ENCODE measurements at regions not wholly inside any gene's neighbourhood (a gene's known extent, or its start where the extent isn't known, plus 50 kb on each side); places are given as distances from the start of the nearest gene placed in this dataset.

DNA sequence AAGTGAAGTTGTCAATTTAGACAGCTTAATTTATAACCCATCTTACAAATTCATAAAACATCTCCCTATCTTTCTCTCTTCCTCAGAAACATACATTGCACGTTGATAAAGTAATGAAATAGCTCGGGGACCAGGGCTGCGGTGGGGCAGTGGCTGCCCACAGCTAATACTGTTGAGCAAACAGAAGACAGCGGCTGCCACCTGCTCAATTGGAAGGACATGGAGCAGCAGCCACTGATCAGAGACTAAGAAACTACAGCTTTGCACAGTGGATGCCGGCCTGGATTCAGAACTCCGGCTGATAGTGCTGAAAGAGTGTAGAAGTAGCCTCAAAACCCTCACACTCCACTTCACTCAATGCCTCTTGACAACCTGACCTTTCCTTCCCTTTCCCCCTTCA lies 157.9 kb upstream of the PDE10A start:
- Histone ChIP-seq H3K9me3 (ENCODE audit: control insufficient read depth in 2 of 2, low read length in 2 of 2) (no peaks in the 10 kb centered on the region), H3K36me3 (ENCODE audit: control insufficient read depth in 2 of 2, insufficient read depth in 2 of 2, low read length in 2 of 2) (no peaks in the 10 kb centered on the region), H3K27me3 (ENCODE audit: control insufficient read depth in 2 of 2, insufficient read depth in 2 of 2, low read length in 2 of 2) (peaks cover 13 to 14% of the 10 kb centered on the region in 2 donors), H3K9ac (ENCODE audit: low read depth in 1 of 2, low read length in 2 of 2) (no peak overlapping the region), H3K4me1 (ENCODE audit: control insufficient read depth in 2 of 2, insufficient read depth in 2 of 2, low read length in 2 of 2) (no peaks in the 10 kb centered on the region), H3K4me3 (ENCODE audit: low read length in 2 of 2) (no peak overlapping the region), H3K27ac (ENCODE audit: low read depth in 2 of 2, low read length in 2 of 2) (no peak overlapping the region)

DNA sequence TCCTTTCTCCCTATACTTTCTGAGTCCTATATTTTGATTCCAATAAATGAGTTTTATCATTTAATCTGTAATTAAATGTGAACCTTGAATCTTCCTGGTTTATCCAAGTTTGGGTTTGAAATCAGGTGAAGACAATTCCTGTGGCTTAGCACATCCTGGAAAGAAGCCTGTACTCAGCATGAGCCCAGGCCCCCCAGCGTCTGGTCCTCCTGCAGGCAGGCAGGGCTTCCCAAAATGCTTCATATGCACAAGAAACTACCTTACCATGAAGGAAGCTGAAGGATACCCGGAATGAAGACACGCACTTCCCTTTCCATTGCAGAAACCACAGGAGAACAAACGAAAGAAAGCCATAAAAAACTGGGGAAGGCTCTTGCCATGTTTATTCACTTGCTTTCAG lies 157.4 kb upstream of the PDE10A start:
- H3K27ac ChIP-seq (ENCODE audit: low read depth in 2 of 2, low read length in 2 of 2) = no peak overlapping the region
- no peaks in the 10 kb centered on the region for H3K36me3 ChIP-seq (ENCODE audit: control insufficient read depth in 2 of 2, insufficient read depth in 2 of 2, low read length in 2 of 2)
- H3K27me3 ChIP-seq (ENCODE audit: control insufficient read depth in 2 of 2, insufficient read depth in 2 of 2, low read length in 2 of 2) = peaks cover 13 to 14% of the 10 kb centered on the region in 2 donors
- no peaks in the 10 kb centered on the region for H3K4me1 ChIP-seq (ENCODE audit: control insufficient read depth in 2 of 2, insufficient read depth in 2 of 2, low read length in 2 of 2)
- no peak overlapping the region for H3K4me3 ChIP-seq (ENCODE audit: low read length in 2 of 2)
- no peaks in the 10 kb centered on the region for H3K9me3 ChIP-seq (ENCODE audit: control insufficient read depth in 2 of 2, low read length in 2 of 2)
- H3K9ac ChIP-seq (ENCODE audit: low read depth in 1 of 2, low read length in 2 of 2) = no peak overlapping the region

DNA sequence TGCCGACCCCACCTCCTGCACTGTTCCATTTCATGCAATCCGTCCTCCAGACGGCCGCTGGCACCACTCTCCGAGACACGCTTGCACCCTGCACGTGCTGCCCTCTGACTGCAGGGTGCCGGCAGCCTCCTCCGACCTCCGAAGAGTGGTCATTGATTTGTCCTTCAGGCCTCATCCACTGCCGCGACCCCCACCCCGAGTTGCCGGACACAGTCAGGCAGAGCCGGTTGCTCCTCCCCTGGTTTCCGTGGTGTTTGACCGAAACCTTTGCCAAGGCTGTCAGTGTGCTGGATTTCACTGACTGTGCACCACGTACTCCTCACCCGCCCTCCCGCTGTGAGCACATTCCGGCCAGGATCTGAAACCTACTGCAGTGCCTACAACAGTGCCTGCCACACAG lies 156.4 kb upstream of the PDE10A start:
- Histone ChIP-seq H3K27ac (ENCODE audit: low read depth in 2 of 2, low read length in 2 of 2) (no peak overlapping the region), H3K9ac (ENCODE audit: low read depth in 1 of 2, low read length in 2 of 2) (no peak overlapping the region), H3K27me3 (ENCODE audit: control insufficient read depth in 2 of 2, insufficient read depth in 2 of 2, low read length in 2 of 2) (peaks cover 13 to 14% of the 10 kb centered on the region in 2 donors), H3K4me1 (ENCODE audit: control insufficient read depth in 2 of 2, insufficient read depth in 2 of 2, low read length in 2 of 2) (no peaks in the 10 kb centered on the region), H3K4me3 (ENCODE audit: low read length in 2 of 2) (no peak overlapping the region), H3K36me3 (ENCODE audit: control insufficient read depth in 2 of 2, insufficient read depth in 2 of 2, low read length in 2 of 2) (no peaks in the 10 kb centered on the region), H3K9me3 (ENCODE audit: control insufficient read depth in 2 of 2, low read length in 2 of 2) (no peaks in the 10 kb centered on the region)

GRCh38 chr6:165818200-165818599 lies 155.2 kb upstream of the PDE10A start:
- Histone ChIP-seq H3K27ac (ENCODE audit: low read depth in 2 of 2, low read length in 2 of 2) (no peak overlapping the region), H3K4me3 (ENCODE audit: low read length in 2 of 2) (no peak overlapping the region), H3K27me3 (ENCODE audit: control insufficient read depth in 2 of 2, insufficient read depth in 2 of 2, low read length in 2 of 2) (peaks cover 13 to 14% of the 10 kb centered on the region in 2 donors), H3K9ac (ENCODE audit: low read depth in 1 of 2, low read length in 2 of 2) (no peak overlapping the region), H3K9me3 (ENCODE audit: control insufficient read depth in 2 of 2, low read length in 2 of 2) (no peaks in the 10 kb centered on the region), H3K4me1 (ENCODE audit: control insufficient read depth in 2 of 2, insufficient read depth in 2 of 2, low read length in 2 of 2) (no peaks in the 10 kb centered on the region), H3K36me3 (ENCODE audit: control insufficient read depth in 2 of 2, insufficient read depth in 2 of 2, low read length in 2 of 2) (no peaks in the 10 kb centered on the region)

DNA sequence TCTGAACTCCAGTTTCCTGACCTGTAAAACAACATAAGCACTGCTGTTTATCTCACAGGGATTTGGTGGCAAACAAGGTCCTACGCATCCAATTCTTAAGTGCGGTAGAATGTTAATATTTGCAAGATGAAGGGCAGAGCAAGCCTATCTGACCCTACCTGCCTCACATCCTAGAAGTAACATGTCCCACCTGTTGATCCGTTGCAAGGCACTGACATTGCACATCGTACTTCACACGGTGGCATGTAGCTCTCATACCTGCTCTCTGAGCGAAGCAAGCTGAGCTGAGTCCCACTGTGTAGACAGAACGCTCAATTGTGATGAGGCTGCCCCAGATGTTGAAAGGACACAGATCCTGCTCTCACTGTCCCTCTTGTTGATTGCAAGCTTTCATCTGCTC lies 154.7 kb upstream of the PDE10A start:
- H3K9me3 ChIP-seq (ENCODE audit: control insufficient read depth in 2 of 2, low read length in 2 of 2) = no peaks in the 10 kb centered on the region
- H3K4me1 ChIP-seq (ENCODE audit: control insufficient read depth in 2 of 2, insufficient read depth in 2 of 2, low read length in 2 of 2) = no peaks in the 10 kb centered on the region
- H3K36me3 ChIP-seq (ENCODE audit: control insufficient read depth in 2 of 2, insufficient read depth in 2 of 2, low read length in 2 of 2) = no peaks in the 10 kb centered on the region
- no peak overlapping the region for H3K9ac ChIP-seq (ENCODE audit: low read depth in 1 of 2, low read length in 2 of 2)
- no peak overlapping the region for H3K27ac ChIP-seq (ENCODE audit: low read depth in 2 of 2, low read length in 2 of 2)
- peaks cover 13 to 14% of the 10 kb centered on the region in 2 donors for H3K27me3 ChIP-seq (ENCODE audit: control insufficient read depth in 2 of 2, insufficient read depth in 2 of 2, low read length in 2 of 2)
- no peak overlapping the region for H3K4me3 ChIP-seq (ENCODE audit: low read length in 2 of 2)

GRCh38 chr6:165817148-165817547 lies 154.1 kb upstream of the PDE10A start:
- no peaks in the 10 kb centered on the region for H3K36me3 ChIP-seq (ENCODE audit: control insufficient read depth in 2 of 2, insufficient read depth in 2 of 2, low read length in 2 of 2)
- no peak overlapping the region for H3K9ac ChIP-seq (ENCODE audit: low read depth in 1 of 2, low read length in 2 of 2)
- peaks cover 13 to 14% of the 10 kb centered on the region in 2 donors for H3K27me3 ChIP-seq (ENCODE audit: control insufficient read depth in 2 of 2, insufficient read depth in 2 of 2, low read length in 2 of 2)
- no peak overlapping the region for H3K4me3 ChIP-seq (ENCODE audit: low read length in 2 of 2)
- no peaks in the 10 kb centered on the region for H3K4me1 ChIP-seq (ENCODE audit: control insufficient read depth in 2 of 2, insufficient read depth in 2 of 2, low read length in 2 of 2)
- no peak overlapping the region for H3K27ac ChIP-seq (ENCODE audit: low read depth in 2 of 2, low read length in 2 of 2)
- no peaks in the 10 kb centered on the region for H3K9me3 ChIP-seq (ENCODE audit: control insufficient read depth in 2 of 2, low read length in 2 of 2)

- Histone ChIP-seq H3K9ac (ENCODE audit: low read depth in 1 of 2, low read length in 2 of 2) (no peak overlapping the region), H3K9me3 (ENCODE audit: control insufficient read depth in 2 of 2, low read length in 2 of 2) (no peaks in the 10 kb centered on the region), H3K27me3 (ENCODE audit: control insufficient read depth in 2 of 2, insufficient read depth in 2 of 2, low read length in 2 of 2) (peaks cover 13 to 14% of the 10 kb centered on the region in 2 donors), H3K4me1 (ENCODE audit: control insufficient read depth in 2 of 2, insufficient read depth in 2 of 2, low read length in 2 of 2) (no peaks in the 10 kb centered on the region), H3K4me3 (ENCODE audit: low read length in 2 of 2) (no peak overlapping the region), H3K36me3 (ENCODE audit: control insufficient read depth in 2 of 2, insufficient read depth in 2 of 2, low read length in 2 of 2) (no peaks in the 10 kb centered on the region), H3K27ac (ENCODE audit: low read depth in 2 of 2, low read length in 2 of 2) (no peak overlapping the region)
Measured at GRCh38 chr6:165814679-165815078, 151.6 kb upstream of the PDE10A start.

DNA sequence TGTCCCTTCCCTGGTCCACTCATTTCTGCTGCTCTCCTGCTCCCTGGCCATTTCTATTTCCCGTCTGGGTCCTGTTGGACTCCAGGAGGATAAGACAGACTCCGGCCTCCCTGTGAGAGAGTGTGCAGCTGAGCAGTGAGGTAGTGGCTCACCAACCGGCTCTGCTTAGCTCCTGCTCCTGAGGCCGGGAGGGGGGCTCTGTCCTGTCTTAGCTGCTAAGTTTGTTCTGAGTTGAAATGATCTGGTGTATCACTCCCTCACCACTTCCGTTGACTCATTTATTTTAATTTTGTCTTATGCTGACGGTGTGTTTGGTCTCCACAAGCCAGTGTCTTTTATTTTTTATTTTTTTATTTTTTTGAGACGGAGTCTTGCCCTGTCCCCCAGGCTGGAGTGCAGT lies 148.5 kb upstream of the PDE10A start:
- H3K4me3 ChIP-seq (ENCODE audit: low read length in 2 of 2) = no peak overlapping the region
- H3K27ac ChIP-seq (ENCODE audit: low read depth in 2 of 2, low read length in 2 of 2) = no peak overlapping the region
- H3K36me3 ChIP-seq (ENCODE audit: control insufficient read depth in 2 of 2, insufficient read depth in 2 of 2, low read length in 2 of 2) = no peaks in the 10 kb centered on the region
- no peaks in the 10 kb centered on the region for H3K27me3 ChIP-seq (ENCODE audit: control insufficient read depth in 2 of 2, insufficient read depth in 2 of 2, low read length in 2 of 2)
- H3K9ac ChIP-seq (ENCODE audit: low read depth in 1 of 2, low read length in 2 of 2) = no peak overlapping the region
- no peaks in the 10 kb centered on the region for H3K9me3 ChIP-seq (ENCODE audit: control insufficient read depth in 2 of 2, low read length in 2 of 2)
- H3K4me1 ChIP-seq (ENCODE audit: control insufficient read depth in 2 of 2, insufficient read depth in 2 of 2, low read length in 2 of 2) = no peaks in the 10 kb centered on the region

GRCh38 chr6:165808021-165808420 lies 145.0 kb upstream of the PDE10A start:
- Histone ChIP-seq H3K4me1 (ENCODE audit: control insufficient read depth in 2 of 2, insufficient read depth in 2 of 2, low read length in 2 of 2) (no peaks in the 10 kb centered on the region), H3K9ac (ENCODE audit: low read depth in 1 of 2, low read length in 2 of 2) (no peak overlapping the region), H3K36me3 (ENCODE audit: control insufficient read depth in 2 of 2, insufficient read depth in 2 of 2, low read length in 2 of 2) (no peaks in the 10 kb centered on the region), H3K9me3 (ENCODE audit: control insufficient read depth in 2 of 2, low read length in 2 of 2) (no peaks in the 10 kb centered on the region), H3K4me3 (ENCODE audit: low read length in 2 of 2) (no peak overlapping the region), H3K27me3 (ENCODE audit: control insufficient read depth in 2 of 2, insufficient read depth in 2 of 2, low read length in 2 of 2) (peaks cover 4 to 7% of the 10 kb centered on the region in 2 donors), H3K27ac (ENCODE audit: low read depth in 2 of 2, low read length in 2 of 2) (no peak overlapping the region)

DNA sequence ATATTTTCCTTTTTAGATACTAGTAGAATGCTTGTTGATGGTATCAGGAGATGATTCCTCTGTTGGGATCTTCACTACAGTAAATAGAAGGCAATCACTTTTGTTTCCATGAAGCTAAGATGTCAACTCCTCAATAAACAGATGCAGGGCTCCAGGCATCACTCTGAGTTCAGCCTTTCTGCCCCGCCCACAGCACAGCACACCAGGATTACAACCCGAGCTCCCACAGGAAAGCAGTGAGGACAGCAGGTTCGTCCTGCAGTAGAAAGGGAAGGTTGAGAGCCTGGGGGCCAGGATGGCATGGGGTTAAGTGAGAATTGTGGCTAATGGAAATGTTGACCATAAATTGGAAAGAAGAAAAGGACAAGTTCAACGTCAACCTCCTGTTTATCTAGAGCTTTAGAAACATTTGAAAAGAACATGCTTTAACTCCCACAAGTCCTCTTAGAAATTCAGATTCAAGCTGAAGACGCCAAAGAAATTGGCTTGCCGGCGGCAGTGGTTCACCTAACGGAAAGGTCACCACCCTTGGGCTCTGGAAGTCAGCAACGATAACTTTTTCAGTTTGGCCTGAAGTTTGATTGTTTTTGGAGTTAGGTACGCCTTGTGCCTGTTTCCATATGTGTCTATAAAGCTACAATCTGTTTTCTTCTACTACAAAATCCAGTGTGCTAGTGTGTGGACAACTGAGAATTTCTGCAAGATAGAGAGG lies 144.4 kb upstream of the PDE10A start:
- Histone ChIP-seq H3K4me1 (ENCODE audit: control insufficient read depth in 2 of 2, insufficient read depth in 2 of 2, low read length in 2 of 2) (no peaks in the 10 kb centered on the region), H3K9me3 (ENCODE audit: control insufficient read depth in 2 of 2, low read length in 2 of 2) (no peaks in the 10 kb centered on the region), H3K4me3 (ENCODE audit: low read length in 2 of 2) (no peak overlapping the region), H3K9ac (ENCODE audit: low read depth in 1 of 2, low read length in 2 of 2) (no peak overlapping the region), H3K36me3 (ENCODE audit: control insufficient read depth in 2 of 2, insufficient read depth in 2 of 2, low read length in 2 of 2) (no peaks in the 10 kb centered on the region), H3K27ac (ENCODE audit: low read depth in 2 of 2, low read length in 2 of 2) (no peak overlapping the region), H3K27me3 (ENCODE audit: control insufficient read depth in 2 of 2, insufficient read depth in 2 of 2, low read length in 2 of 2) (peaks cover 4 to 7% of the 10 kb centered on the region in 2 donors)

All from mucosa of rectum (tissue), 2 donors.